Sigmoid colon (tissue), 3 donors: ENCODE measurements at regions not wholly inside any gene's neighbourhood (a gene's known extent, or its start where the extent isn't known, plus 50 kb on each side); places are given as distances from the start of the nearest gene placed in this dataset.

Experiments
- CTCF ChIP-seq, 4 experiments: fragments of 450-650 bp in 3 of 4; fragments of 200-600 bp in 1 of 4; IDR thresholded peaks; one replicate each; pipeline ENCODE4 v1.5.1; 2016 to 2019; ENCODE audit warnings: antibody characterized with exemption in 4 of 4, mild to moderate bottlenecking in 3 of 4, moderate library complexity in 2 of 4
- POLR2A ChIP-seq, 2 donors: fragments of 450-650 bp; IDR thresholded peaks; one replicate each; pipeline ENCODE4 v1.6.1; 2016; ENCODE audit warnings: antibody characterized with exemption in 2 of 2, mild to moderate bottlenecking in 2 of 2, moderate library complexity in 2 of 2

- TF ChIP-seq POLR2A (IDR thresholded peaks at IDR 0.05) (no peak), CTCF (IDR thresholded peaks at IDR 0.05) (no peak)
Measured at GRCh38 chr3:110897046-110897445, 174.6 kb upstream of the NECTIN3 start.
